ENCODE measurements at regions not wholly inside any gene's neighbourhood (a gene's known extent, or its start where the extent isn't known, plus 50 kb on each side); places are given as distances from the start of the nearest gene placed in this dataset.

GRCh38 chr4:106478152-106478551 lies 109.6 kb upstream of the GIMD1 start:
- Histone ChIP-seq H3K9me1 (ENCODE audit: control insufficient read depth, insufficient read depth, low read length) (no peaks in the 10 kb centered on the region), H3K4me1 (replicated peaks in 1 of 2; ENCODE audit: control insufficient read depth in 2 of 2, insufficient read depth in 2 of 2, low read length in 2 of 2) (no peaks in the 10 kb centered on the region), H3K27me3 (ENCODE audit: control insufficient read depth in 2 of 2, insufficient read depth in 2 of 2, low read length in 2 of 2) (no peaks in the 10 kb centered on the region), H3K4me2 (ENCODE audit: insufficient read depth, low read length) (no peak overlapping the region), H3K27ac (ENCODE audit: extremely low read depth, low read depth, low read length) (no peak overlapping the region), H3K9ac (ENCODE audit: insufficient read depth in 1 of 2, low read depth in 2 of 2, low read length in 2 of 2) (no peak overlapping the region), H3K4me3 (no peak overlapping the region), H3K79me2 (ENCODE audit: control insufficient read depth, insufficient read depth, low read length) (no peaks in the 10 kb centered on the region), H3K36me3 (ENCODE audit: control insufficient read depth, insufficient read depth, low read length) (no peaks in the 10 kb centered on the region), H4K20me1 (replicated peaks; ENCODE audit: control insufficient read depth, insufficient read depth, low read length) (no peaks in the 10 kb centered on the region), H2AFZ (ENCODE audit: low read depth, low read length) (no peak overlapping the region), H3K9me3 (replicated peaks; ENCODE audit: control insufficient read depth, insufficient read depth, low read depth, low read length) (no peaks in the 10 kb centered on the region)
- ChIA-PET POLR2A (no interaction called here), CTCF (ENCODE audit: low intra/inter-chr PET ratio) (no interaction called here)
- intact Hi-C loops (cut with micrococcal nuclease) (no loop called here), in situ Hi-C loops (cut with MboI) (no loop called here)
- DNase-seq (ENCODE audit: extremely low read depth in 1 of 4, low spot score in 3 of 4) (no peak), FAIRE-seq (no peak), ATAC-seq (no peak)
- BruUV-seq (replicated peaks): no TSS peak
- WGBS (ENCODE audit: insufficient coverage, low coverage, missing lambda C conversion rate): 0% methylated on average over 5 of the region's 5 CpGs
- TF ChIP-seq NKRF (IDR thresholded peaks at IDR 0.05; ENCODE audit: borderline replicate concordance): no peak
- TF ChIP-seq ZNF318 (IDR thresholded peaks at IDR 0.05; ENCODE audit: borderline replicate concordance in 1 of 2, low read depth in 1 of 2): no peak
- TF ChIP-seq TCF15 (CRISPR knock-in tag; IDR thresholded peaks at IDR 0.05): no peak
